Mucosa of descending colon (tissue), 3 donors: ENCODE measurements at regions not wholly inside any gene's neighbourhood (a gene's known extent, or its start where the extent isn't known, plus 50 kb on each side); places are given as distances from the start of the nearest gene placed in this dataset.
"Not testable (repeated sequence)": the region's sequence is repeated elsewhere in the genome, so short reads cannot be mapped to it uniquely, and the experiment has no call there.

Source experiments
- ATAC-seq: fragments of 200-7000 bp; cut with Tn5 transposase; one replicate; pipeline ENCODE4 v1.9.1; 2020; ENCODE audit warnings: mild to moderate bottlenecking, moderate library complexity
- DNase-seq, 3 donors: peaks; one replicate each; pipeline ENCODE4 v3.0.0-alpha.2; 2020
- H3K36me3 ChIP-seq: fragments of 200-600 bp; one replicate; pipeline ENCODE4 v1.8.0; 2021; ENCODE audit warnings: low read depth, mild to moderate bottlenecking
- H3K4me1 ChIP-seq: fragments of 200-600 bp; one replicate; pipeline ENCODE4 v1.8.0; 2021; ENCODE audit warnings: low read depth, mild to moderate bottlenecking
- H3K4me3 ChIP-seq: fragments of 200-600 bp; one replicate; pipeline ENCODE4 v1.8.0; 2021; ENCODE audit warnings: mild to moderate bottlenecking
- H3K9me3 ChIP-seq: fragments of 200-600 bp; one replicate; pipeline ENCODE4 v1.8.0; 2021; ENCODE audit warnings: mild to moderate bottlenecking
- CTCF ChIP-seq: fragments of 200-600 bp; IDR thresholded peaks from one replicate; pipeline ENCODE4 v1.8.0; 2022; ENCODE audit warnings: antibody characterized with exemption, mild to moderate bottlenecking
- intact Hi-C, 2 donors: fragments of 100-400 bp; cut with DNase I in 1 of 2; cut with micrococcal nuclease in 1 of 2; formaldehyde crosslinking; loops; one replicate each; pipeline versions ENCODE4 v1.11.0 to v1.11.1; 2022; cut with DNase I, micrococcal nuclease
- donor health status: DM: no; HTN: no; CAD: no; lungs with moderate emphysema.
- donor health status: DM: no; HTN: no; CAD: no.
- donor health status: DM: no; HTN: yes; CAD: no.

GRCh38 chr16:31767267-31767666 is 106.3 kb upstream of the ZNF267 start:
- intact Hi-C loops = no loop called here
- DNase-seq = no peak
- TF ChIP-seq CTCF = no peak
- Histone ChIP-seq H3K36me3 (no peaks in the 10 kb centered on the region), H3K9me3 (peaks cover 98% of the 10 kb centered on the region), H3K4me1 (no peaks in the 10 kb centered on the region), H3K4me3 (no peak overlapping the region)
- ATAC-seq = no peak

- no peak for TF ChIP-seq CTCF
- Histone ChIP-seq H3K4me3 (no peak overlapping the region), H3K4me1 (no peaks in the 10 kb centered on the region), H3K36me3 (no peaks in the 10 kb centered on the region), H3K9me3 (peaks cover 95% of the 10 kb centered on the region)
- intact Hi-C loops = no loop called here
- DNase-seq = no peak
- no peak for ATAC-seq
Observed at GRCh38 chr16:31780342-31780741, 93.3 kb upstream of the ZNF267 start.

GRCh38 chr16:31785126-31785525 is 88.5 kb upstream of the ZNF267 start:
- Histone ChIP-seq H3K4me1 (no peaks in the 10 kb centered on the region), H3K36me3 (no peaks in the 10 kb centered on the region), H3K9me3 (peaks cover 80% of the 10 kb centered on the region), H3K4me3 (no peak overlapping the region)
- intact Hi-C loops = no loop called here
- no peak for TF ChIP-seq CTCF
- DNase-seq (no peak), ATAC-seq (no peak)

GRCh38 chr16:31807086-31807485 is 66.5 kb upstream of the ZNF267 start:
- no peak for DNase-seq
- Histone ChIP-seq H3K36me3 (no peaks in the 10 kb centered on the region), H3K4me3 (no peak overlapping the region), H3K9me3 (no peaks in the 10 kb centered on the region), H3K4me1 (no peaks in the 10 kb centered on the region)
- no peak for TF ChIP-seq CTCF
- no peak for ATAC-seq
- intact Hi-C loops = no loop called here

- H3K9me3 ChIP-seq = no peaks in the 10 kb centered on the region
- intact Hi-C loops = no loop called here
- H3K4me3 ChIP-seq = no peak overlapping the region
- no peaks in the 10 kb centered on the region for H3K4me1 ChIP-seq
- DNase-seq (no peak), ATAC-seq (no peak)
- no peaks in the 10 kb centered on the region for H3K36me3 ChIP-seq
- TF ChIP-seq CTCF = no peak
Observed at GRCh38 chr16:31810863-31811262, 62.7 kb upstream of the ZNF267 start.

- ATAC-seq, H3K36me3 ChIP-seq, intact Hi-C loops, DNase-seq, H3K4me1 ChIP-seq, H3K4me3 ChIP-seq: not testable (repeated sequence)
- peaks cover 13% of the 10 kb centered on the region for H3K9me3 ChIP-seq
Observed at GRCh38 chr16:31816141-31816540, 57.5 kb upstream of the ZNF267 start.
